GM18517 (cell line): ENCODE measurements at regions not wholly inside any gene's neighbourhood (a gene's known extent, or its start where the extent isn't known, plus 50 kb on each side); places are given as distances from the start of the nearest gene placed in this dataset.
"Not testable (repeated sequence)": the region's sequence is repeated elsewhere in the genome, so short reads cannot be mapped to it uniquely, and the experiment has no call there.

Experiments
- ATAC-seq: cut with Tn5 transposase; IDR thresholded peaks from one replicate; pipeline ENCODE4 v1.9.1; 2021; ENCODE audit warnings: mild to moderate bottlenecking, moderate library complexity; ENCODE audit not compliant: unreplicated experiment

DNA sequence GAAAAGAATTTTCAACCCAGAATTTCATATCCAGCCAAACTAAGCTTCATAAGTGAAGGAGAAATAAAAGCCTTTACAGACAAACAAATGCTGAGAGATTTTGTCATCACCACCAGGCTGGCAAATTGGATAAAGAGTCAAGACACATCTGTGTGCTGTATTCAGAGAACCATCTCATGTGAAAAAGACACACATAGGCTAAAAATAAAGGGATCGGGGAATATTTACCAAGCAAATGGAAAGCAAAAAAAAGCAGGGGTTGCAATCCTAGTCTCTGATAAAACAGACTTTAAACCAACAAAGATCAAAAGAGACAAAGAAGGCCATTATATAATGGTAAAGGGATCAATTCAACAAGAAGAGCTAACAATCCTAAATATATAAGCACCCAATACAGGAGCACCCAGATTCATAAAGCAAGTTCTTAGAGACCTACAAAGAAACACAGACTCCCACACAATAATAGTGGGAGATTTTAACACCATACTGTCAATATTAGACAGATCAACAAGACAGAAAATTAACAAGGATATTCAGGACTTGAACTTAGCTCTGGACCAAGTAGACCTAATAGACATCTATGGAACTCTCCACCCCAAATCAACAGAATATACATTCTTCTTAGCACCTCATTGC lies 55.9 kb upstream of the ACSM6 start:
- not testable (repeated sequence) for ATAC-seq

- ATAC-seq = no peak
These were observed 59.5 kb upstream of the ACSM6 start for GRCh38 chr10:95134490-95134889.

DNA sequence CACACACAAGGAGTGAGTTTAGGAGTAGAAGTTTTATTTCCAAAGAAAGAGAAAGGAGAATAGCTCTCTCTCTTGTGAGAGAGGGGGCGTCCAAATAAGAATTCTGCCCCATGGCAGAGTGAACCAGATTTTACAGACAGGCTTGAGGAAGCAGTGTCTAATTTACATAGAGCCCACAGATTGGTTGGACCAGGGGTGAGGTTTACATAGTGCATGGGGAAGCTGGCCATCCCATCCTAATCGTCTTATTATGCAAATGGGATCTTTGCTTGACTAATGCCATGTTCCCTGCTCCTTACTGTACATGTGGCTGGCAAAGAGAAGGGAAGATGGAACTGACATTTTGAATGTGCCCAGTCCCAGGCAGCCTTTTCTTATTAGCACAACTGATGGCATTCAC lies 60.0 kb upstream of the ACSM6 start:
- ATAC-seq = no peak

DNA sequence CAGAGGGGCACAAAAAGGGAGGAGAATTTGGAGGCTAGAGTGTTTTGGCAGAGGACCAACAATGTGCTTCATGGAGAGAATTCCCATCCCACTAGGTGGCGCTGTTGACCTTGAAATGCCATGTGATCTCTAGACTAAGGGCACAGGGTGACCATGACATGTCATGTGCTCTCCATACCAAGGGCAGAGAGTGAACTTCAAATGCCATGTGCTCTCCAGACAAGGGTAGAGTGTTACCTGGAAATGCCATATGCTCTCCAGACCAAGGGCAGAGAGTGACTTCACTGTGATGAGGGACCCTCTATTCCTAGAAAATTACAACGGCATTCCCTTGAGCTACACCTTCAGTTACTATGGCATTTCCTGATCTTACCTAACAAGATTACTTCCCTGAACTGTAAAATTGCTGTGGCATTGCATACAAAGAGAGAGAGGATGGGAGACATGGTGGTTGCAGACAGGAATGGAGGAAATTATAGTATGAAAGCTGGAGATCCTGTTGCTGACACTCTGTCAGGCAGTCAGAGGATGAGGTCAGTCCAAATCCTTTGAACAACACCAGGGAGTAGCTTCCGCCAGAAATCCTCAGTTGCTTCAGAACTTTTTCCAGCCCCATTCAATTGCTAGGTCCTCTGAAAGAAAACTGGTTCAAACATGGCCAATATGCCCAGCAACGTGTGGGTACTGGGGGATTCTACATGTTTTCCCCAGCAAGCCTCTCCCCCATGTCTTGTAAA lies 60.9 kb upstream of the ACSM6 start:
- ATAC-seq = peak; percentile 96

DNA sequence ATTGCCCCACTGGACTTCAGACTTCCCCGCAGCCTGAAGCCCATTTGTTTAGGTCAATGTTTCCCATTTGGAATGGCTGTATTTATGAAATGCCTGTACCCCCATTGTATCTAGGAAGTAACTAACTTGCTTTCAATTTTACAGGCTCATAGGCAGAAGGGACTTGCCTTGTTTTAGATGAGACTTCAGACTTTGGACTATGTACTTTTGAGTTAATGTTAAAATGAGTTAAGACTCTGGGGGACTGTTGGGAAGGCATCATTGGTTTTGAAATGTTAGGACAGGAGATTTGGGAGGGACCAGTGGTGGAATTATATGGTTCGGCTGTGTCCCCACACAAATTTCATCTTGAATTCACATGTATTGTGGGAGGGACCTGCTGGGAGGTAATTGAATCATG lies 61.1 kb upstream of the CYP2C8 start:
- ATAC-seq = not testable (repeated sequence)

DNA sequence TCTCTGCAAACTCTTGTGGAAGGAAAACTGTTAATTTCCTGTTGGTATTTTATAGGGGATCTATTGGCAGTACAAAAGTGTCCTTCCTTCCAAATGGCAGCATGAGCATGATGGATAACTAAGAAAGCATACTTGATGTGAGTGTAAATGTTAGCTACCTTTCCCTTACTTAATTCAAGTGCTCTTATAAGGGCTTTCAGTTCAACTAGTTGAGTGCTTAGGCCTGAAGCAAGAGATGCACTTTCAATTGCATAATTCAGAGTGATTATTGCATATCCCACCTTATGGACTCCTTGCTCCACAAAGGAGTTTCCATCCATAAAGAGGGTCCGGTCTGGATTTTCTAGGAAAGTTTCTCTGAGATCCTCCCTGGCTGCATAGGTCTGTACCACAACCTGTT lies 56.3 kb upstream of the CYP2C8 start:
- no peak for ATAC-seq

GRCh38 chr10:95122736-95123135 lies 53.4 kb upstream of the CYP2C8 start:
- ATAC-seq = no peak

DNA sequence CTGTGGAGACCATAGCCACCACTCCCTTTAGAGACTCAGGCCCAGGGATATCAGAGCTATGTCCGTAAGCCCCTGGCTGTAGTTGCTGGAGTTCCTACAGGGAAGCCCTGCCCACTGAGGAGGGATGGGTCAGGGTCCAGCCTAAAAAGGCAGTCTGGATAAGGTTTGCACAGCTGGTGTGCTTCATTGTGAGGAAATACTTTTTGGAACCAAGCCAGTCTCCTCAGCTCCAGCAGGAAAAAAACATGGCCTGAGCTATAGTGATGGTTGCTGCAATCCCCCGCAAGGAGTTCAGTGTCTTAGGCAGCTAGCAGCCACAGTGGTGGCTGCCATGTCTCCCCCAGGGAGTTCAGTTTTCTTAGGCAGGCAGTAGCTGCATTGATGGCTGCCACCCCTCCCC lies 52.6 kb upstream of the CYP2C8 start:
- ATAC-seq = no peak
